H9 (cell line): ENCODE measurements at regions not wholly inside any gene's neighbourhood (a gene's known extent, or its start where the extent isn't known, plus 50 kb on each side); places are given as distances from the start of the nearest gene placed in this dataset.
A peak's percentile ranks its signal among the peaks of the same experiment; 100 is the strongest.

Source experiments
- DNase-seq: peaks from one replicate; pipeline ENCODE4 v3.0.0-alpha.2; 2017
- H2AFZ ChIP-seq: one replicate; pipeline ENCODE4 v1.6.1; 2013; ENCODE audit warnings: mild to moderate bottlenecking, low read length, control low read depth, moderate library complexity
- H2AK5ac ChIP-seq: 2 replicates; pipeline ENCODE4 v1.6.1; 2013; ENCODE audit warnings: low read length, control low read depth, mixed read lengths; ENCODE audit not compliant: insufficient read length
- H2BK120ac ChIP-seq: one replicate; pipeline ENCODE4 v1.6.1; 2013; ENCODE audit warnings: low read depth, mild to moderate bottlenecking, low read length, control low read depth, inconsistent platforms; ENCODE audit not compliant: poor library complexity, severe bottlenecking
- H2BK12ac ChIP-seq: 2 replicates; pipeline ENCODE4 v1.6.1; 2013; ENCODE audit warnings: low read length, control low read depth, mixed read lengths, low read depth; ENCODE audit not compliant: insufficient read length
- H2BK15ac ChIP-seq: 2 replicates; pipeline ENCODE4 v1.6.1; 2013; ENCODE audit warnings: low read depth, low read length, control low read depth
- H2BK20ac ChIP-seq: one replicate; pipeline ENCODE4 v1.6.1; 2013; ENCODE audit warnings: low read depth, mild to moderate bottlenecking, low read length, control low read depth, inconsistent platforms; ENCODE audit not compliant: poor library complexity, severe bottlenecking
- H2BK5ac ChIP-seq: 2 replicates; pipeline ENCODE4 v1.6.1; 2013; ENCODE audit warnings: low read length, control low read depth, mixed read lengths; ENCODE audit not compliant: insufficient read length
- H3K14ac ChIP-seq: 2 replicates; pipeline ENCODE4 v1.6.1; 2013; ENCODE audit warnings: low read length, control low read depth; ENCODE audit not compliant: insufficient read depth
- H3K18ac ChIP-seq: 2 replicates; pipeline ENCODE4 v1.6.1; 2013; ENCODE audit warnings: low read depth, mild to moderate bottlenecking, mixed read lengths, low read length, control low read depth; ENCODE audit not compliant: insufficient read length
- H3K23ac ChIP-seq: 2 replicates; pipeline ENCODE4 v1.6.1; 2013; ENCODE audit warnings: low read length, control low read depth, mixed read lengths, low read depth; ENCODE audit not compliant: insufficient read length
- H3K23me2 ChIP-seq: 2 replicates; pipeline ENCODE4 v1.6.1; 2013; ENCODE audit warnings: low read depth, mild to moderate bottlenecking, mixed read lengths, low read length, control low read depth; ENCODE audit not compliant: insufficient read length, poor library complexity, severe bottlenecking
- H3K27ac ChIP-seq: 2 replicates; pipeline ENCODE4 v1.5.1; 2013; ENCODE audit warnings: low read length, control low read depth, mixed read lengths, low read depth; ENCODE audit not compliant: insufficient read length
- H3K27me3 ChIP-seq: 2 replicates; pipeline ENCODE4 v1.6.1; 2013; ENCODE audit warnings: low read length, control low read depth, inconsistent platforms; ENCODE audit not compliant: insufficient read depth
- H3K4ac ChIP-seq: 2 replicates; pipeline ENCODE4 v1.6.1; 2013; ENCODE audit warnings: low read depth, mild to moderate bottlenecking, control low read depth, inconsistent platforms, low read length, moderate library complexity
- H3K4me1 ChIP-seq: 2 replicates; pipeline ENCODE4 v1.6.1; 2013; ENCODE audit warnings: low read length, control low read depth, inconsistent platforms; ENCODE audit not compliant: insufficient read depth
- H3K4me2 ChIP-seq: 2 replicates; pipeline ENCODE4 v1.6.1; 2013; ENCODE audit warnings: low read length, control low read depth, mixed read lengths; ENCODE audit not compliant: insufficient read length, insufficient read depth
- H3K56ac ChIP-seq: 2 replicates; pipeline ENCODE4 v1.6.1; 2013; ENCODE audit warnings: low read depth, mild to moderate bottlenecking, mixed read lengths, low read length, control low read depth; ENCODE audit not compliant: insufficient read length
- H3K79me1 ChIP-seq: 2 replicates; pipeline ENCODE4 v1.6.1; 2013; ENCODE audit warnings: low read depth, mild to moderate bottlenecking, moderate library complexity, low read length, control low read depth, inconsistent platforms; ENCODE audit not compliant: insufficient read depth, poor library complexity, severe bottlenecking
- H3K79me2 ChIP-seq: 2 replicates; pipeline ENCODE4 v1.6.1; 2013; ENCODE audit warnings: low read length, control low read depth, inconsistent platforms; ENCODE audit not compliant: insufficient read depth
- H3K9ac ChIP-seq: 2 replicates; pipeline ENCODE4 v1.6.1; 2013; ENCODE audit warnings: low read length, control low read depth, mixed read lengths; ENCODE audit not compliant: insufficient read length; ENCODE audit errors: extremely low read depth
- H3K9me3 ChIP-seq: one replicate; pipeline ENCODE4 v1.6.1; 2013; ENCODE audit warnings: low read depth, low read length, inconsistent platforms; ENCODE audit not compliant: control insufficient read depth
- H3T11ph ChIP-seq: one replicate; pipeline ENCODE4 v1.6.1; 2013; ENCODE audit warnings: mild to moderate bottlenecking, low read length, control low read depth, inconsistent platforms
- H4K20me1 ChIP-seq: one replicate; pipeline ENCODE4 v1.6.1; 2013; ENCODE audit not compliant: control insufficient read depth, insufficient read length, insufficient read depth
- H4K5ac ChIP-seq: 2 replicates; pipeline ENCODE4 v1.6.1; 2013; ENCODE audit warnings: low read depth, mild to moderate bottlenecking, mixed read lengths, low read length, control low read depth; ENCODE audit not compliant: insufficient read length
- H4K8ac ChIP-seq: replicated peaks from 2 replicates; pipeline ENCODE4 v1.6.1; 2013; ENCODE audit warnings: low read length, control low read depth, mixed read lengths, low read depth; ENCODE audit not compliant: insufficient read length
- H4K91ac ChIP-seq: 2 replicates; pipeline ENCODE4 v1.6.1; 2013; ENCODE audit warnings: low read depth, mild to moderate bottlenecking, moderate library complexity, mixed read lengths, low read length, control low read depth; ENCODE audit not compliant: insufficient read length
- H3K27ac Mint-ChIP-seq, 3 experiments: 2 replicates in 2 of 3; 3 replicates in 1 of 3; pipeline ENCODE4 v1.8.0; 2020 to 2021; ENCODE audit warnings: mixed read lengths in 3 of 3, mild to moderate bottlenecking in 1 of 3, moderate library complexity in 1 of 3
- H3K27me3 Mint-ChIP-seq: 2 replicates; pipeline ENCODE4 v1.8.0; 2021; ENCODE audit warnings: low read depth, mild to moderate bottlenecking, moderate library complexity, mixed read lengths
- H3K36me3 Mint-ChIP-seq, 3 experiments: 2 replicates in 2 of 3; 3 replicates in 1 of 3; pipeline ENCODE4 v1.8.0; 2020 to 2021; ENCODE audit warnings: low read depth in 3 of 3, mixed read lengths in 3 of 3; ENCODE audit not compliant: insufficient read depth in 1 of 3
- H3K4me1 Mint-ChIP-seq, 2 experiments: 2 replicates each; pipeline ENCODE4 v1.8.0; 2020; ENCODE audit warnings: mixed read lengths in 2 of 2
- H3K4me3 Mint-ChIP-seq, 2 experiments: 2 replicates in 1 of 2; 3 replicates in 1 of 2; pipeline ENCODE4 v1.8.0; 2020 to 2021; ENCODE audit warnings: mild to moderate bottlenecking in 2 of 2, mixed read lengths in 2 of 2, moderate library complexity in 1 of 2
- H3K9me3 Mint-ChIP-seq, 2 experiments: 2 replicates in 1 of 2; 3 replicates in 1 of 2; pipeline ENCODE4 v1.8.0; 2020; ENCODE audit warnings: mild to moderate bottlenecking in 2 of 2, mixed read lengths in 2 of 2, moderate library complexity in 1 of 2
- CTCF ChIP-seq: fragments of 200-600 bp; sonication (generic); conservative IDR thresholded peaks from 3 replicates; pipeline ENCODE4 v1.8.0; 2021; ENCODE audit warnings: antibody characterized with exemption, mild to moderate bottlenecking
- WGBS: extraction: QIAGEN DNeasy Blood & Tissue Kit; methylation state at CpG from one replicate; pipeline ENCODE4 v1.1.7; 2013; ENCODE audit warnings: missing lambda C conversion rate, low lambda C conversion rate, mixed read lengths; ENCODE audit not compliant: insufficient read length; ENCODE audit errors: extremely low coverage; 5-methylcytosine and 5-hydroxymethylcytosine counted together

- H3K9me3 Mint-ChIP-seq: peaks cover 0 to 5% of the 10 kb centered on the region in 2 experiments; a peak in 2 of 5 replicates
- H2AFZ ChIP-seq: peak overlapping the region; percentile 78
- no peaks in the 10 kb centered on the region for H4K20me1 ChIP-seq
- H3K27ac Mint-ChIP-seq: peak overlapping the region in 2 of 3 experiments; percentile 76 to 88; a peak in 4 of 7 replicates
- H3K36me3 Mint-ChIP-seq: no peaks in the 10 kb centered on the region
- no peaks in the 10 kb centered on the region for H3K27me3 Mint-ChIP-seq
- peaks cover 5 to 10% of the 10 kb centered on the region in 2 experiments; a peak in 2 of 4 replicates for H3K4me1 Mint-ChIP-seq
- no peak overlapping the region for H3K18ac ChIP-seq
- no peak overlapping the region for H3K9ac ChIP-seq
- H3K4me1 ChIP-seq: no peaks in the 10 kb centered on the region
- no peak overlapping the region for H2BK20ac ChIP-seq
- H3K56ac ChIP-seq: no peak overlapping the region
- H3K4ac ChIP-seq: no peak overlapping the region
- H3K79me1 ChIP-seq: no peaks in the 10 kb centered on the region
- H4K91ac ChIP-seq: no peak overlapping the region
- TF ChIP-seq CTCF: peak; percentile 60; the same call in 2 of the 3 replicates
- no peak overlapping the region for H2BK5ac ChIP-seq
- H2BK120ac ChIP-seq: no peak overlapping the region
- whole genome bisulfite sequencing: no CpG with 5 or more reads among the region's 8 CpGs
- H4K5ac ChIP-seq: no peak overlapping the region
- no peak overlapping the region for H2BK12ac ChIP-seq
- DNase-seq: peak; percentile 40
- H3K9me3 ChIP-seq: no peaks in the 10 kb centered on the region
- no peak overlapping the region for H2AK5ac ChIP-seq
- no peak overlapping the region for H3T11ph ChIP-seq
- no peaks in the 10 kb centered on the region for H3K27me3 ChIP-seq
- no peak overlapping the region for H3K4me3 Mint-ChIP-seq
- no peaks in the 10 kb centered on the region for H3K79me2 ChIP-seq
- no peak overlapping the region for H3K14ac ChIP-seq
- H3K27ac ChIP-seq: no peak overlapping the region
- no peak overlapping the region for H3K23ac ChIP-seq
- no peaks in the 10 kb centered on the region for H3K23me2 ChIP-seq
- no peak overlapping the region for H3K4me2 ChIP-seq
- no peak overlapping the region for H4K8ac ChIP-seq
- no peak overlapping the region for H2BK15ac ChIP-seq
Measured at GRCh38 chr1:196143602-196144342, 464.5 kb downstream of the KCNT2 start.
